Hepatic stellate cell (primary cell): ENCODE measurements at regions not wholly inside any gene's neighbourhood (a gene's known extent, or its start where the extent isn't known, plus 50 kb on each side); places are given as distances from the start of the nearest gene placed in this dataset.
"Not testable (repeated sequence)": the region's sequence is repeated elsewhere in the genome, so short reads cannot be mapped to it uniquely, and the experiment has no call there.

Source experiments
- DNase-seq: peaks from one replicate; pipeline ENCODE4 v3.0.0; 2011; ENCODE audit warnings: low spot score

DNA sequence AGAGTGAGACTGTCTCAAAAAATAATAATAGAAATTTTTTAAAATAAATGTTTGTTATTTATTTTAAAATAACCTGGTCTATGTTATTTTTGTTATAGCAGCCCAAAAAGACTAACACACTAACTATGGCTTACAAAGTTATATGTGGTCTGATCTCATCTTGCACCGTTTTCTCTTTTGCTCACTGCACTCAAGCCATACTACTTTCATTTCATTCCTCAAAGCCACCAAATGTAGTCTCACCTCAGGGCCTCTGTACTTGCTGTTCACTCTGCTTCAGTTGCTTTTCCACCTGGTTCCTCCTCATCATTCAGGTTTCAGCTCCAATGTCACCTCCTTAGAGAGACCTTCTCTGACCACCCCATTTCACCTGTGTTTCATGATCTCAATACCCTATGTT, 55.2 kb upstream of the MDM1 start:
- no peak for DNase-seq

DNA sequence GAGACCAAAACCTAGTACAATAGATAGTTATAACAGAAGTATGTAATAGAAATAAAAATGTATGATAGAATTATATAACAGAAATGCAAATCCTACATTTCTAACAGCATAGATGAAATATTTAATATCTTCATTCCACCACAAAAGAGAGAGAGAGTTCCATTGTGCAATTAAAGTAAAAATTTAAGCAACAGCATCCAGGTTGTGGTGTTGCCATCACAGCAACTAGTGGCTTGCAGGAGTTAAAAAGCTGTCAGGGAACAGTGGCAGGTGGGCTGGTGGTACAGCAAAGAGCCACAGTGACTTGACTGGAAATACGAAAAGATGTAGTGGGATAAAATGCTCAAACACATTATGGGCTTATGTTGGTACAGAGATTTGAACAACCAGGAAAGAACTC, 57.1 kb upstream of the MDM1 start:
- DNase-seq, result no peak

DNA sequence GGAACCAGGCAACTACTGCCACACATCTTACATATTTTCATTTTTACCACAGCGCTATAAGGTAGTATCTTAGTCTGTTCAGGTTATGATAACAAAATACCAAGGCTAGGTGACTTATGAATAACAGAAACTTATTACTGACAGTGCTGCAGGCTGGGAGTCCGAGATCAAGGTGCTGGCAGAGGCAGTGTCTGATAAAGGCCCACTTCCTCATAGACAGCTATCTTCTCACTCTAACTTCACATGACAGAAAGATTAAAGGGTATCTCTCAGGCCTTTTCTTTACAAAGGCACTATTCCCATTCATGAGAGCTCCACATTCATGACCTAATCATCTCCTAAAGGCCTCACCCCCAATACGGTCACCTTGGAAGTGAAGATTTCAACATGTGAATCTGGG, 59.8 kb upstream of the MDM1 start:
- DNase-seq, result no peak

DNA sequence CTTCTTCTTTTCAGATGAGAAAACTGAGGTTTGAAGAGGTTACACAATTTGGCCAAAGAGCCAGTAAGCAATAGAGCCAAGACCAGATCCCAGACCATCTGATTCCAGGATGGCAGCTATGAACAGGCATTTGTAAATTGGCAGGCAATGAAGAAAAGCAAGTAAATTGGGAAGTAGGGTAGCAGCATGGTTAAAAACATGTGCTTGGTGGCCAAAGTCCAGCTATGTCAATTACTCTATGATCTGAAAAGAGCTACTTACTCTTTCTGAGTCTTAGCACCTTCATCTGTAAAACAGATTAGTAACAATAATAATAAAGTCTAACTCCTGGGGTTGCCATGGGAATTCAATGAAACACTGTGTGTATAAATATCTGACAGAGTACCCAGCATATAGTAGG, 60.2 kb upstream of the MDM1 start:
- DNase-seq, result no peak

DNA sequence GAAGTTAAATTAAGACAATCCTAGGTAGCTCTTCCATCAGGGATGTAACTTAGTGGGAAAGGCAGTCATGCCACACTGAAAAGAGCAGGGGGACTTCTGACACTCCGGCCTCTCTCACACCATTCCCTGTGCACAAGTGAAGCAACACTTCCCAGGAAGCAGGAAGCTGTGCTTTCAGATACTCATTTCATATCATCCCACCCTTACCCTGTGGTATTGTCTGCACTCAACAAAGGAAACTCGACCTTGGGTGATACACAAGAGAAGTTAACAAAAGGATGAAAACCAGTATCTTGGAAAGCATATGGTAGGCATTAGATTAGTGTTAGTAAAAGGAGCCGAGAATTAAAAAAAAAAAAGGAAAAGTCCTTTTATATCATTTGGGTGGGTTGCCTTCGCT, 61.3 kb upstream of the MDM1 start:
- DNase-seq, result no peak

DNA sequence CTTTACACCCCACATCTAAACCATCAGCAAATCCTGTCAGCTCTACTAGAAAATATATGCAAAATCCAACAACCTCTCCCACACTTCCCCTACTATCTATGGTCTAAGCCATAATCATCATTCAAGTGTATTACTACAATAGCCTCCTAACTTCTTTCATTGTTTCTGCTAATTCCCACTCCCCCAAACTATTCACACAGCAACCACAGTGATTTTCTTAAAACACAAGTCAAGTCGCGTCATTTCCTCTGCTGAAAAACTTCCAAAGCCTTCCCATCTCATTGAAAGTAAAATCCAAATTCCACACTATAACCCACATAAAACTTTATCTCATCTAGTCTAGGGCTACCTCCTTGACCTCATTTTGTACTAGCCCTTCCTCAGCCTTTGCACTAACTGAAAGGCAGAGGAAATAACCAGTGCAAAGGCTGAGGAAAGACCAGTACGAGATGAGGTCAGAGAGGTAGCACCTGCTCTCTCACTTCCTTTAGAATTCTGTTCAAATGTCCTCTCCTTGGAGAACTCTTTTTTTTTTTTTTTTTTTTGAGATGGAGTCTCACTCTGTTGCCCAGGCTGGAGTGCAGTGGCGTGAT, 65.5 kb upstream of the MDM1 start:
- DNase-seq, result no peak

DNA sequence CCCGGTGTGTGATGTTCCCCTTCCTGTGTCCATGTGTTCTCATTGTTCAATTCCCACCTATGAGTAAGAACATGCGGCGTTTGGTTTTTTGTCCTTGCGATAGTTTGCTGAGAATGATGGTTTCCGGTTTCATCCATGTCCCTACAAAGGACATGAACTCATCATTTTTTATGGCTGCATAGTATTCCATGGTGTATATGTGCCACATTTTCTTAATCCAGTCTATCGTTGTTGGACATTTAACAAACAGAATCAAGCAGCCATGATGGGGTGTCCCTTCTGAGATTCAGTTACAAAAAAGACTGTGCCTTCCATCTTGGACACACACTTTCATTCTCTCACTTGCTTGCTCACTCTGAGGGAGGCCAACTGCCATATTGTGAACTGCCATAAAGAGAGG, 66.5 kb upstream of the MDM1 start:
- DNase-seq, result not testable (repeated sequence)

DNA sequence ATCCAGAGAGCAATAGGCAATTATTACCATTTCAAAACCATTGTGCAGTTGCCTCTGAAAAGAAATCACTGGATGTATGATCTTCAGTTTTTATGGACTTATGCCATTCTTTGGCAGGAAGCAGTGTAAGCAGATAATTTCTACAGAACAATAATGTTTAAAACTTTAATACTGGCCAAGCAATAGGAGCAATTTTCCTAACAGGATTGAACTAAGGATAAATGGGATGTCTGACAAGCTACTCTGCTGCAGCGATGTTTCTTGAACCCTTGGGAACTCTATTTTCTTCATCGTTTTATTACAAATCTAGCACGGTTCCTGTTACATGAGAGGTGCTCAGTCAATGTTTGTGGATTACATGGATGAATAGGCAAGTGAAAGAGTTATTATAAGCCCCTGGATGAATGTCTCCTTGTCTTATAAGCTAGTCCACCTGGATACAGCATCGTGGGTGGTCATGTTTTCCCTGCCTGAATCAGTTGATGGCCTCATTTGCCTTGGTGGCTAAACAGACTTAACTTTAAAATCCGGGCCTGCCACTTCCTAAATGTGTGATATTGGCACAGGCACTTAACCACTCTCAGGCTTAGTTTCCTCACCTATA, 68.2 kb upstream of the MDM1 start:
- DNase-seq, result no peak

DNA sequence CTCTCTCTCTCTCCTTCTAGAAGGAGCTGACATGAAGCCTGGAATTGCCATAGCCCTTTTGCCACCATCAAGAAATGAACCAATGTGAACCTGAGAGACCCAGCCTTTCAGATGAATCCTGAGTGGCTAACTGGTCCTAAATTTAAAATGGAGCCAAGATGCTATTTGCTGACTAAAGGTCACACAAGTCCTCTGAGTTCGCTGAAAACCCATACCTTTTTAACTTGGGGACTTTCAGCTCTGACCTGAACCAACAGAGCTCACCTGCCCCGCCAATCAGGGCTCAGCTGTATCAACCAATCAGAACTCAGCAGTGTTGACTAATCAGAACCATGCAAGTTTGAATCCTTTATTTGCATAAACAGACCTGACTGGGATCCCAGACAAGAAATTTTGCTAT, 70.3 kb upstream of the MDM1 start:
- no peak for DNase-seq

DNA sequence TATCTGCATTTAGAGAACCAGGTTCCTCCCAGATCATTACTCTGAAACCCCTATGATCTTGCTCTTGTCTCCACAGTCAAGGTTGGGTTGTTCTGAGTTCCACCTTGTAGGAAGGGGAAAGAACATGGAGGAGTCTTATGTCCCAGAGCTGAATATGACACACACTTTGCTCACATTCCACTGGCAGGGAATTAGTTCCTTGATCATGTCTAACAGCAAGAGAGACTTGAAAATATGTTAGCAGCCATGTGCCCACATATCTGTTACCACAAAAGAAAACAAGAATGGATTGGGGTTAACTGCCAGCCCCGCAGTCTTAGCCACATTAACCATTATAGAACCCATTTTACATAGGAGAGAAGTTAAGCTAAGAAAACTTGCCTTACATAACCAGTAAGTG, 71.1 kb upstream of the MDM1 start:
- DNase-seq, result no peak

DNA sequence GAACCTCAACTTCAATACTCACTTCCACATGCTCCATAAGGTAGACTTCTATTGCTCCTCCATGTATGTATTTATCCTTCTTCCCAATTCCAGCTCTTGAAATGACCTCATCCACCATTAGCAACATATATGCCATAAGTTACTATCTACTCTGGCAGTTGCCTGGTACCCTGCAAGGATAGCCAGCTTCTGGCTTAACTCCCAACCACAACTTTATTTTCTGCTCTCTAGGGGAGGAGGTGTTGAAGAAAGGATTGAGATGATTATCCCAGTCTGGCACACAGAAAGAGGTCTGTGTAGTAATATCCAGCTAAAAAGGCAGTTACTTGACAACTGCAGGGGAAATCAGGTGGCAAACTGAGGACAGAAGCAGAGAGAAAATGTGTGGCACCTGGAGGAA, 71.5 kb upstream of the MDM1 start:
- DNase-seq, result no peak

DNA sequence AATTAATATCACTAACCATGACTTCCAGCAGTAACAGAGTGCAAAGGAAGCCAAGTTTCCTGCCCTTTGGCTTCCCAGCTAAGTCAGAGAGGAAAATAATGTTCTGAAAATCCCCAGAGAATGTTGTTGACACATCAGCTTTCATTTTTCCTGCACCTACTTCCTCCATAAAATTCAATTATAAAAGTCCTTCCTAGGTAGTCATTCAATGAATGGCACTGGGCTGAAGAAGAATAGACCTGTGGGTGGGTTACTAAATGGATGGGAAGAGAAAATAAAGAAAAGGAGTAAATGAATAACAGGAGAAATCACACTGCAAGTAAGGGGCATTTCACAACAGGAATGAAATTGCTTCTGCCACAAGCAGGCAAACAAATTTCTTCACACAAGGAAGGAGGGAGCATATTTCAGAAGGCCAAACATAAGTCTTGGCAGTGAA, 73.2 kb upstream of the MDM1 start:
- DNase-seq, result no peak

DNA sequence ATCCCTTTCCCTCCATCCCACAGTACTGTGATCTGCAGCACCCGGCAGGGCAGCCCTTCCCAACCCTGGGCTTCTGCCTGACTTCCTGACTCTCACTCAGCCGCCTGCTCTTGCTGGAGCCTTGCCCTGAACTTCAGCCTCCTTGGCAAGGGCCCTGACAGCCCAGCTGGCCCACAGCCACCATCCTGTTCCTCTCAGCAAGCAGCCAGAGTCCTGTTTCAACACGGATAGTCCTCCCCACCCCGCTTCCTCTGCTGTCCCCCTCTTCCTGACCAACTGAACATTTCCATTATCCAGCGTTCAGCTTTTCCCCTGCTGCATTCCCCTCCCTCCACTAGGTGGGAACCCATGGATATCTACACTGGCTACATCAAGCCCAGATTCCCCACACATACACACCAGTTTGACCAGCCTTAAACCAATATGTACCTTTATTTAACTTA, 74.0 kb upstream of the MDM1 start:
- peak; percentile 57 for DNase-seq

DNA sequence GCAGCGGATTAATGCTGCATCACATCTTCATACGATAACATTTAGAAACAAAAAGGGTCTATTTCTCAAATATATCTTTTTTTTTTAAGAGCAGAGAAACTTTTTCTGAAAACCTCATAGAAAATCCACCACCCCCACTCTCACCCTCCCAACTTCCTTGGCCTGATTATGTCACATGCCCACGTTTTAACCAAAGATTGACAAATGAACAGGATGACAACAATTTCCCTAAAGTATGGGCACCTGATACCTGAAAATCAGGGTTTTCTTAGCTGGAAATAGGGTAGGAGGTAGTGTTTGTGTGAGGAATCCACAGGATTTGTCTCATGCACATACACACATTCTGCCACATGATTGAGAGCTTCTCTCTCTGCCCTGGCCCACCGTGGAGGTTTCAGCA, 74.7 kb upstream of the MDM1 start:
- no peak for DNase-seq

DNA sequence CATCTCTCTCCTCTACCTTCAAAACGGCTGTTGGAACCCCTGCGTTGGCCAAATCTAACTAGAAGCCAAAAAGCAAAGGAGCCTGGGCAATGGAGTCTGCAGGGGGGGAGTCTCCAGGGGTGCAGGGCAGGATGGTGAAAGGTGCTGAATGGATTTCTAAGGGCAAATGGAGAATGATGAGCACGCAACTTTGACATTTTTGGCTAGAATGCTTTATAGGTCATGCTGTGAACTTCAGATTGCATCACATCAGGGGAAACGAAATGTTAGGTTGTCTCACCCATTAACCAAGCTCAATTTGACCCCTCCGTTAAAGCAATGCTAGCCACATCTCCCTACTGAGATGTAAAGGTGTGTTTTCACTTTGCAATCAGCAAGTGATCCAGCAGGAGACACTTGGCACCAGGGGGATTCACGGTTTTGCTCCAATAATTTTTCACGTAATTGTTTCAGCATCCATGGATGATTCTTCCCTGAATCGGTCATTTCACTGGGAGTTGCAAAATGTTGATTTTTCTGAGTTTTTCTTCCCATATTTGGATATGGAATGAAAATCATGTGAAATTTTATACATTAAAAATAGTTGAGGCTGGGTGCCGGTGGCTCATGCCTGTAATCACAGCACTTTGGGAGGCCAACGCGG, 78.0 kb upstream of the MDM1 start:
- DNase-seq, result no peak

DNA sequence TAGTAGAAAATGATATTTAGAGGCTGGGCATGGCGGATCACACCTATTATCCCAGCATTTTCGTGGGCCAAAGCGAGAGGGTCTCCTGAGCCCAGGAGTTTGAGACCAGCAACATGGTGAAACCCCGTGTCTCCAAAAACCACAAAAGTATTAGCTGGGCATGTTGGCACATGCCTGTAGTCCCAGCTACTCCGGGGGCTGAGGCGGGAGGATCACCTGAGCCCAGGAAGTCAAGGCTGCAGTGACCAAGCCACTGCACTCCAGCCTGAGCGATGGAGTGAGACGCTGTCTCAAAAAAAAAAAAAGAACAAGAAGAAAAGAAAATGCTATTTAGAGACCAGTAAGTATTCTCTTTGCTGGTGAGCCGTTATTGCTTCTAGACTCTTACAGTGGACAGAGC, 79.2 kb upstream of the MDM1 start:
- no peak for DNase-seq

DNA sequence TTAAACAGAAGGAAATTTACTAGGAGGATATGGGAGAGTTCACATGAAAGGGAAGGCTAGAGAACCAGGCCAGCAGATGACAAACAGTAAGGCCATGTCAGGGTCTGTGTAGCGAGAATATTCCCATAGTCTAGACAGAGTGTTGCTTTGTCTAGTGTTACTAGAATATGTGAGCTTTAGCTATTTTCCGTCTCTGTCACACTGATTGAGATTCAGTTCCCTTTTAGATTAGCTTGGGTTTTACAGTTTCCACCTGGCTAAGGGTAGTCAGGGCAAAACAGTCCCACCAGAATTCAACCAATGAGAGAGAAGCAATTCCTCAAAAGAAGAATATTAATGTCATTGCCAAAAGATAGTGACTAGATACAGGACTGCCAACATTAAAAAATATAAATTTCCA, 82.8 kb upstream of the MDM1 start:
- DNase-seq, result no peak

DNA sequence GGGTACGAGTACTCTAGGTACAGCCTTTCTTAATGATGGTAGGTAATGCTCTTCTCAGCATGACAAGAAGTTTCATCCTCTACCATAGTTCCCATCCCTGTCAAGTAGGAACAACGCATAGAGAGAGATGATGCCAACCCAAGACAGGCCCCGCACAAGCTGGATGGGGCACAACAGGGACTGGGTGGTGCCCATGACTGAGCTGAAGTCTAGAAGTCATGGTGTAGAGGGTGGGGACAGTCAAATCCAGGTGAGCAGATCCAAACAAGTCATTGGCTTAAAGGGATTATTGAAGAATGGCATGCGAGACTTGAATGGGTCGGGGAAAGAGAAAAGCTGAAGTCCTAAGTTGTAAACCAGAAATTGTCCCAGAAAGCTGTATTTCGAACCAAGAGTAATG, 84.2 kb upstream of the MDM1 start:
- no peak for DNase-seq

DNA sequence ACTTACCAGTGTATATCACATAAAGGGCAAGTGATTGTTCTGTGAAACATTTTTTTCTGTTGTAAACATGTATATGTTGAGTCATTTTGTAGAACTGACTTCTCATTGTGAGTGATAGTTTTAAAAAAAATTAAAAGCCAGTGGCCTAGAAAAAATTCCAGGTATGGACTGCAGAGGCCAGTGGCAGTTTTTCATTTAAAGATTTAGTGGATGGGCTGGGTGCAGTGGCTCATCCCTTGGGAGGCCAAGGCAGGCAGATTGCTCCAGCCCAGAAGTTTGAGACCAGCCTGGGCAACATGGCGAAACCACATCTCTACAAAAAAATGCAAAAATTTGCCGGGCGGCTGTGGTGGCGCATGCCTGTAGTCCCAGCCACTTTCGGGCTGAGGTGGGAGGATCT, 84.7 kb upstream of the MDM1 start:
- no peak for DNase-seq

DNA sequence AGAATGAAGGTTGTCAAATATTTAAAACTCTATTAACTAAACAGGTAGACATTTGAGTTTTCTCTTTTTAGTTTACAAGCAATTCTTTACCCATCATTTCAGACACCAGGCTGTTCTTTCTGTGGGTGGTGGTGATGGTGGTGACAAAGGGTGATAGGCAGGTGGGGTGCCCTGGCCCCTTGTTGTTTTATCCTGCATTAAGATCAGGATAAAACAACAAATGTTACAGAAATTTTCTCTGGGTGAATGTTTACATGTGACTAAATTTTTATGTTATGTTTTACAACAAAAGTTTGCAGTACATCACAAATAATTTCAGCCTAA, 85.9 kb upstream of the MDM1 start:
- DNase-seq, result no peak

DNA sequence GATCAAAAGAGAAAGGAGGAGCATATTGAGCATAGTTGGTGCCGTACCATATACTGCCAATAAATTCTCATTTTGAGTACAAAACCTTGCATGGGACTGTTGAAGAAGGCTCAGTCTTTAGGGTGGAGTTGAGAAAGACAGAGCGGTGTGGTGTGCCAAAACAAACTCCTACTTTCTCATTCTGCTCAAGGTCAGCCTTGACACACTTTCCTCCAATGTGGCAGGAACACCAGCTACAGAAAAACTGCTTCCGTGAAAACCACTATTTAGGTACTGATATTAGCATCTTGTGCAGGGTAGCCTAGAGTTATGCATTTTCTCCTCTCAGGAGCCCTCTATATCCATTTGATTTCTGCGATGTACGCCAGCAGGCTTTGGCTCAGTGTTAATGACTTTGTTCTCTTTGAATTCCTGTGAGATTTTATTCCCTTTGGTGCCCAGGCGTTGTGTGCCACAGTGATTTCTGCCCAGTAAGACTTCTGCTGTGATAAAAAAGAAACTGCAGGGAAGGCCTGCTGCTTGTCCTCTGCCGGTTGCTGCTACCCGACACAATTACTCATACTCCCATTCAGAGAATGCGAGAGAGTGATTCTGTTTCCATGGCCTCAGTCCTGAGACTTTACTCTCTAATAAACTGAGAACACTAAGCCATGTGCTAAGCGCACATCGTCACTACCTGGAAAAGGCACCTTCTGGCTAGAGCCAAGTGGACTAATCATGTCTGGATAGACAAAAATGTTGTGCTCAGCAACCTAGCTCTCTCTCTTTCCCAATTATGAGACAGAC, 88.3 kb upstream of the MDM1 start:
- DNase-seq, result no peak

DNA sequence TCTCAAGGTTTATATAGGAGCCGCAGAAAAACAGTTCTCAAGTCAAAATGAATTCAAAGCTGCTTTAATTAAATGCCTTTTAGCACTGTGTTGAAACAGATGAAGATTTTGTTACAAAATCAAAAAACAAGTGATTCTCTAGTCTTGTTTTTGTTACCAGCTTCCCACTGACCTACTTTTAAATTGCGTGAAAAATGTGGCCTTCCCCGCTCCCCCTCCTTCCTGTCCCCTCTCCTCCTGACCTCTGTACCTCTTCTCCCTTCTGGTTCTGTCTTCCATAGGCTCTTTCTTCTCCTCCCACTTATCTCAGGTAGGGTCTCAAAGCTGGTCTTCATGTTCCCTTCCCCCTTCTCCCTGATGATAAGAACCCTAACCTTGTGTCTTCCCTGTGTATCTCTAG, 90.0 kb upstream of the MDM1 start:
- no peak for DNase-seq

DNA sequence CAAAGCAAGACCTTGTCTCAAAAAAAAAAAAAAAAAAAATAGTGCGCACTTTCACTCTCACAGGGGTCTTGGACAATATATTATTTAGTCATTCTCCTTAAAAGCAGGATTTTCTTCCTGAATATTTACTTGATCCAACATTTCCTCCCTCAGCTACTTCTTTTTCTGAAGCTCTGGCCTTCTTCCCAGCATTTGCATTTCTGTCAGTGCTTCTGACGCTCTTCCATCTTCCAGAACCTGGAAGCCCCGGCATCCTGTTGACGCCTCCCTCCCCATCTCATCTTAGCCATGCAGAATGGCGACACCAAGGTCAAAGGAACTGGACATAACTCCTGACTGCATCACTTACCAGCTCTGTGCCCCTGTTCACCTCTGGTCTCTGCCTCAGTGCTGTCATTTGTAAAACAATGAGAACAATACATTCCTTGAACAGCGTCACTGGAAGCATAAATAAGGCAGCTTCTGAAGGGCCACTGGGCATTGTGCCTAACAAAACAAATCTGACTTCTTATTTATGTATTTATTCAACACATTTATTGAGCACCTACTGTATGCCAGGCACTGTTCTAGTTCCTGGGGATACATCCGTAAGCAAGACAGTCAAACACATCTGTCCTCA, 90.9 kb upstream of the MDM1 start:
- DNase-seq, result no peak
